K562 (cell line): ENCODE measurements at regions not wholly inside any gene's neighbourhood (a gene's known extent, or its start where the extent isn't known, plus 50 kb on each side); places are given as distances from the start of the nearest gene placed in this dataset.

Source experiments
- JUN ChIP-seq, 2 experiments: sonication (generic) in 1 of 2; formaldehyde crosslinking in 1 of 2; IDR thresholded peaks; 2 replicates each; pipeline versions ENCODE4 v1.6.1 to v1.8.0; 2012 to 2022; ENCODE audit warnings: borderline replicate concordance in 2 of 2, mild to moderate bottlenecking in 2 of 2, improper control_type of control experiment in 1 of 2, low read depth in 1 of 2, low read length in 1 of 2, missing genetic modification reagents in 1 of 2
- JUND ChIP-seq, 2 experiments: IDR thresholded peaks; 2 replicates in 1 of 2; 3 replicates in 1 of 2; pipeline ENCODE4 v1.6.1; 2011; ENCODE audit warnings: borderline replicate concordance in 2 of 2, low read depth in 2 of 2, low read length in 2 of 2, improper control_type of control experiment in 1 of 2, missing biosample characterization in 1 of 2, missing genetic modification characterization in 1 of 2, missing genetic modification reagents in 1 of 2
- TAF1 ChIP-seq: IDR thresholded peaks from 2 replicates; pipeline ENCODE4 v1.6.1; 2011; ENCODE audit warnings: mild to moderate bottlenecking, low read length, moderate library complexity; ENCODE audit not compliant: insufficient read depth, control insufficient read depth, severe bottlenecking; ENCODE audit errors: extremely low read depth

- no peak for TF ChIP-seq JUN (IDR thresholded peaks at IDR 0.05; ENCODE audit: borderline replicate concordance, low read depth, low read length)
- no peak for TF ChIP-seq JUN (CRISPR knock-in tag; IDR thresholded peaks at IDR 0.05; ENCODE audit: borderline replicate concordance)
- no peak for TF ChIP-seq TAF1
- no peak for TF ChIP-seq JUND (IDR thresholded peaks at IDR 0.05; ENCODE audit: borderline replicate concordance, low read depth, low read length)
- TF ChIP-seq JUND (tag; IDR thresholded peaks at IDR 0.05; ENCODE audit: borderline replicate concordance, low read depth, low read length): no peak
These were observed 165.5 kb upstream of the TGFBR2 start for GRCh38 chr3:30440880-30441279.
